ENCODE measurements at regions not wholly inside any gene's neighbourhood (a gene's known extent, or its start where the extent isn't known, plus 50 kb on each side); places are given as distances from the start of the nearest gene placed in this dataset.

GRCh38 chr16:51228097-51228659, 77.1 kb upstream of the SALL1 start:
- peaks cover 21% of the 10 kb centered on the region for H3K27me3 Mint-ChIP-seq
- TF ChIP-seq CTCF (conservative IDR thresholded peaks at IDR 0.05), result no peak
- H3K4me3 Mint-ChIP-seq, result no peak overlapping the region
- H3K4me1 Mint-ChIP-seq (ENCODE audit: unreplicated experiment), result no peaks in the 10 kb centered on the region
- H3K9me3 Mint-ChIP-seq, result peaks cover 4% of the 10 kb centered on the region
- no peak overlapping the region for H3K27ac Mint-ChIP-seq
- no peak for DNase-seq (ENCODE audit: extremely low spot score, unreplicated experiment)
- no peaks in the 10 kb centered on the region for H3K36me3 Mint-ChIP-seq

- Mint-ChIP-seq H3K27ac (no peak overlapping the region), H3K9me3 (peaks cover 4% of the 10 kb centered on the region), H3K4me1 (ENCODE audit: unreplicated experiment) (no peaks in the 10 kb centered on the region), H3K27me3 (peaks cover 18% of the 10 kb centered on the region), H3K4me3 (no peak overlapping the region), H3K36me3 (no peaks in the 10 kb centered on the region)
- no peak for TF ChIP-seq CTCF (conservative IDR thresholded peaks at IDR 0.05)
- DNase-seq (ENCODE audit: extremely low spot score, unreplicated experiment), result no peak
Measured at GRCh38 chr16:51225878-51226277, 74.8 kb upstream of the SALL1 start.

GRCh38 chr16:51224317-51224716, 73.2 kb upstream of the SALL1 start:
- no peak for TF ChIP-seq CTCF (conservative IDR thresholded peaks at IDR 0.05)
- Mint-ChIP-seq H3K36me3 (no peaks in the 10 kb centered on the region), H3K27me3 (peaks cover 4% of the 10 kb centered on the region), H3K4me3 (no peak overlapping the region), H3K27ac (no peak overlapping the region), H3K4me1 (ENCODE audit: unreplicated experiment) (no peaks in the 10 kb centered on the region), H3K9me3 (peaks cover 4% of the 10 kb centered on the region)
- no peak for DNase-seq (ENCODE audit: extremely low spot score, unreplicated experiment)

GRCh38 chr16:51222016-51222415, 70.9 kb upstream of the SALL1 start:
- TF ChIP-seq CTCF (conservative IDR thresholded peaks at IDR 0.05), result no peak
- H3K27ac Mint-ChIP-seq, result no peak overlapping the region
- H3K36me3 Mint-ChIP-seq, result no peaks in the 10 kb centered on the region
- peaks cover 4% of the 10 kb centered on the region for H3K9me3 Mint-ChIP-seq
- no peak for DNase-seq (ENCODE audit: extremely low spot score, unreplicated experiment)
- H3K4me1 Mint-ChIP-seq (ENCODE audit: unreplicated experiment), result no peaks in the 10 kb centered on the region
- H3K27me3 Mint-ChIP-seq, result no peaks in the 10 kb centered on the region
- H3K4me3 Mint-ChIP-seq, result no peak overlapping the region

GRCh38 chr16:51211148-51211547, 60.1 kb upstream of the SALL1 start:
- Mint-ChIP-seq H3K4me3 (no peak overlapping the region), H3K27ac (no peak overlapping the region), H3K36me3 (no peaks in the 10 kb centered on the region), H3K9me3 (no peaks in the 10 kb centered on the region), H3K4me1 (ENCODE audit: unreplicated experiment) (no peaks in the 10 kb centered on the region), H3K27me3 (no peaks in the 10 kb centered on the region)
- no peak for TF ChIP-seq CTCF (conservative IDR thresholded peaks at IDR 0.05)
- DNase-seq (ENCODE audit: extremely low spot score, unreplicated experiment), result no peak

GRCh38 chr16:51210087-51210486, 59.0 kb upstream of the SALL1 start:
- H3K36me3 Mint-ChIP-seq, result no peaks in the 10 kb centered on the region
- H3K27ac Mint-ChIP-seq, result no peak overlapping the region
- no peaks in the 10 kb centered on the region for H3K27me3 Mint-ChIP-seq
- DNase-seq (ENCODE audit: extremely low spot score, unreplicated experiment), result no peak
- H3K4me1 Mint-ChIP-seq (ENCODE audit: unreplicated experiment), result no peaks in the 10 kb centered on the region
- TF ChIP-seq CTCF (conservative IDR thresholded peaks at IDR 0.05), result no peak
- H3K4me3 Mint-ChIP-seq, result no peak overlapping the region
- H3K9me3 Mint-ChIP-seq, result no peaks in the 10 kb centered on the region
